Natural killer cell (primary cell): ENCODE measurements at regions not wholly inside any gene's neighbourhood (a gene's known extent, or its start where the extent isn't known, plus 50 kb on each side); places are given as distances from the start of the nearest gene placed in this dataset.

Experiments
- ATAC-seq, 3 donors: fragments of 150-1000 bp in 2 of 3; fragments of 200-7000 bp in 1 of 3; cut with Tn5 transposase; 1 replicate in 1 of 3; 2 replicates in 2 of 3; pipeline ENCODE4 v1.10.0; 2021; ENCODE audit warnings: mild to moderate bottlenecking in 2 of 3, moderate library complexity in 2 of 3
- DNase-seq, 2 donors: peaks; one replicate each; pipeline versions ENCODE4 v3.0.0 to v3.0.0-alpha.2; 2013 to 2021; ENCODE audit warnings: mixed read lengths in 1 of 2
- H3K27ac ChIP-seq: one replicate; pipeline ENCODE4 v1.5.1; 2013; ENCODE audit warnings: mild to moderate bottlenecking, low read length
- H3K27me3 ChIP-seq: one replicate; pipeline ENCODE4 v1.6.1; 2013; ENCODE audit warnings: low read length; ENCODE audit not compliant: control insufficient read depth, insufficient read depth
- H3K36me3 ChIP-seq: one replicate; pipeline ENCODE4 v1.6.1; 2013; ENCODE audit warnings: low read length; ENCODE audit not compliant: control insufficient read depth, insufficient read depth
- H3K4me1 ChIP-seq: one replicate; pipeline ENCODE4 v1.6.1; 2013; ENCODE audit warnings: low read length; ENCODE audit not compliant: control insufficient read depth, insufficient read depth
- H3K4me3 ChIP-seq: one replicate; pipeline ENCODE4 v1.5.1; 2013; ENCODE audit warnings: low read length
- H3K9me3 ChIP-seq: one replicate; pipeline ENCODE4 v1.6.1; 2013; ENCODE audit warnings: low read length; ENCODE audit not compliant: control insufficient read depth, insufficient read depth
- H3K27ac Mint-ChIP-seq, 2 donors: one replicate each; pipeline ENCODE4 v1.8.0; 2022; ENCODE audit warnings: mild to moderate bottlenecking in 2 of 2, mixed read lengths in 2 of 2, moderate library complexity in 1 of 2
- H3K27me3 Mint-ChIP-seq, 2 donors: one replicate each; pipeline ENCODE4 v1.8.0; 2022; ENCODE audit warnings: low read depth in 2 of 2, mixed read lengths in 2 of 2
- H3K36me3 Mint-ChIP-seq: one replicate; pipeline ENCODE4 v1.8.0; 2022; ENCODE audit warnings: mixed read lengths
- H3K4me1 Mint-ChIP-seq, 2 donors: one replicate each; pipeline ENCODE4 v1.8.0; 2022; ENCODE audit warnings: mixed read lengths in 2 of 2
- H3K4me3 Mint-ChIP-seq: one replicate; pipeline ENCODE4 v1.8.0; 2022; ENCODE audit warnings: mild to moderate bottlenecking, moderate library complexity, mixed read lengths
- H3K9me3 Mint-ChIP-seq, 2 donors: one replicate each; pipeline ENCODE4 v1.8.0; 2022; ENCODE audit warnings: mixed read lengths in 2 of 2
- CTCF ChIP-seq: fragments of 200-600 bp; IDR thresholded peaks from one replicate; pipeline ENCODE4 v1.8.0; 2022; ENCODE audit warnings: antibody characterized with exemption
- WGBS: methylation state at CpG from one replicate; pipeline ENCODE4 v1.1.7; 2013; ENCODE audit warnings: missing lambda C conversion rate; ENCODE audit not compliant: insufficient coverage; 5-methylcytosine and 5-hydroxymethylcytosine counted together
- intact Hi-C: fragments of 100-400 bp; cut with micrococcal nuclease; formaldehyde crosslinking; loops from one replicate; pipeline ENCODE4 v1.14.2; 2022

GRCh38 chr4:28225689-28226353 lies 1365.2 kb downstream of the STIM2 start:
- ATAC-seq, result no peak
- WGBS, result 70% methylated on average over 3 of the region's 4 CpGs

GRCh38 chr4:28226962-28227361 lies 1366.3 kb downstream of the STIM2 start:
- Histone ChIP-seq H3K9me3 (no peaks in the 10 kb centered on the region), H3K27ac (no peak overlapping the region), H3K4me1 (no peaks in the 10 kb centered on the region), H3K27me3 (no peaks in the 10 kb centered on the region), H3K36me3 (no peaks in the 10 kb centered on the region), H3K4me3 (no peak overlapping the region)
- no CpG with 5 or more reads among the region's 1 CpG for WGBS
- Mint-ChIP-seq H3K36me3 (no peaks in the 10 kb centered on the region), H3K4me1 (no peaks in the 10 kb centered on the region), H3K27ac (no peak overlapping the region), H3K4me3 (no peak overlapping the region), H3K27me3 (no peaks in the 10 kb centered on the region), H3K9me3 (peaks cover 7 to 15% of the 10 kb centered on the region in 2 donors)
- intact Hi-C loops, result no loop called here
- ATAC-seq (no peak), DNase-seq (no peak)
- TF ChIP-seq CTCF, result no peak

More at GRCh38 chr4:28225689-28226353, 1365.2 kb downstream of the STIM2 start:
- Histone ChIP-seq H3K27me3 (no peaks in the 10 kb centered on the region), H3K9me3 (no peaks in the 10 kb centered on the region), H3K27ac (no peak overlapping the region), H3K36me3 (no peaks in the 10 kb centered on the region), H3K4me1 (no peaks in the 10 kb centered on the region), H3K4me3 (no peak overlapping the region)
- Mint-ChIP-seq H3K4me1 (no peaks in the 10 kb centered on the region), H3K4me3 (no peak overlapping the region), H3K27me3 (no peaks in the 10 kb centered on the region), H3K36me3 (no peaks in the 10 kb centered on the region), H3K9me3 (peaks cover 9 to 14% of the 10 kb centered on the region in 2 donors), H3K27ac (no peak overlapping the region)
- TF ChIP-seq CTCF, result no peak
- intact Hi-C loops, result no loop called here
- DNase-seq, result no peak

- H3K4me3 Mint-ChIP-seq, result no peak overlapping the region
- no peak overlapping the region for H3K27ac Mint-ChIP-seq
Observed at GRCh38 chr4:28227764-28228163, 1367.1 kb downstream of the STIM2 start.

More at GRCh38 chr4:28227764-28228163, 1367.1 kb downstream of the STIM2 start:
- no peak for TF ChIP-seq CTCF
- Mint-ChIP-seq H3K36me3 (no peaks in the 10 kb centered on the region), H3K9me3 (peaks cover 2 to 9% of the 10 kb centered on the region in 2 donors), H3K27me3 (no peaks in the 10 kb centered on the region), H3K4me1 (no peaks in the 10 kb centered on the region)
- no peak overlapping the region for H3K4me3 ChIP-seq
- no peaks in the 10 kb centered on the region for H3K36me3 ChIP-seq
- 33% methylated on average over 1 of the region's 1 CpG for WGBS
- no peak for ATAC-seq
- no peak for DNase-seq
- no peaks in the 10 kb centered on the region for H3K9me3 ChIP-seq
- H3K4me1 ChIP-seq, result no peaks in the 10 kb centered on the region
- H3K27me3 ChIP-seq, result no peaks in the 10 kb centered on the region
- no peak overlapping the region for H3K27ac ChIP-seq
- intact Hi-C loops, result no loop called here
